Esophagus squamous epithelium (tissue), 4 donors: ENCODE measurements at regions not wholly inside any gene's neighbourhood (a gene's known extent, or its start where the extent isn't known, plus 50 kb on each side); places are given as distances from the start of the nearest gene placed in this dataset.

Experiments
- POLR2A ChIP-seq, 4 donors: fragments of 450-650 bp; IDR thresholded peaks; one replicate each; pipeline ENCODE4 v1.6.1; 2017; ENCODE audit warnings: antibody characterized with exemption in 4 of 4, mild to moderate bottlenecking in 4 of 4, moderate library complexity in 3 of 4
- TF ChIP-seq, protein P1 (sequence below), 6 experiments: fragments of 450-650 bp in 4 of 6; fragments of 200-600 bp in 2 of 6; sonication (generic) in 2 of 6; IDR thresholded peaks; one replicate each; pipeline ENCODE4 v1.5.1; 2016 to 2019; ENCODE audit warnings: antibody characterized with exemption in 6 of 6, mild to moderate bottlenecking in 4 of 6, moderate library complexity in 4 of 6

DNA sequence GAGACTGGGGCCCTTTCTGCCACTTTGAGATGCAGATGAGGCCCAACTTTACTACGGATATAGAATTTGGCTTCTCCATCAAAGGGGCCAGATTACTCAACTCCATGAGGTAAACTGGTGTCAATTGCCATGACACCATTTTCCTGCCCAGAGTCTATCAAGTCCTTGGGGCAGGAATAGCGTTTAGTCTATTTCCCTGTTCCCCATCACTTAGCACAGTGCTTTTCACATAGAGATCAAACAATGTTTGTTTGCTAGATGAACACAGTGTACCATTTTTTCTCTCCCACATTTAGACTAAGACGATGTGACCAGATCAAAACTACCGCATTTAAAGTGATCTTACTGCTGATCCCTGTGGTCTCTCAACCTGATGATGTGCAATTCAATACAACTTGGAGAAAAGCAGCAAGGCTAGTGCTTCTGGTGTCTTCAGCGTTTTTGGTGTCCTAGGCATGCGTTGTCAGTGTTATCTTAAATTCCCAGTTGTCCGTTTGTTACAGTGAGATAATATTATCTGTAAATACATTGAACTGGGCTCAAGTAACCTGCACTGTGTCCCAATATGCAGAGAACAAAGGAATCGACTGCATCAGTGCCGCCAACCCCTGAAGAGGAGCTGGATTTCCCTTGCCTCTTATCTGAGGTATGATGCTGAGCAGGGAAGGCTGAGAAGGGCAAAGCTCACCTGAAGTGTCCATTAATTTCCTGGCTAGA, 446.2 kb downstream of the PLK2 start:
- TF ChIP-seq, protein P1, sequence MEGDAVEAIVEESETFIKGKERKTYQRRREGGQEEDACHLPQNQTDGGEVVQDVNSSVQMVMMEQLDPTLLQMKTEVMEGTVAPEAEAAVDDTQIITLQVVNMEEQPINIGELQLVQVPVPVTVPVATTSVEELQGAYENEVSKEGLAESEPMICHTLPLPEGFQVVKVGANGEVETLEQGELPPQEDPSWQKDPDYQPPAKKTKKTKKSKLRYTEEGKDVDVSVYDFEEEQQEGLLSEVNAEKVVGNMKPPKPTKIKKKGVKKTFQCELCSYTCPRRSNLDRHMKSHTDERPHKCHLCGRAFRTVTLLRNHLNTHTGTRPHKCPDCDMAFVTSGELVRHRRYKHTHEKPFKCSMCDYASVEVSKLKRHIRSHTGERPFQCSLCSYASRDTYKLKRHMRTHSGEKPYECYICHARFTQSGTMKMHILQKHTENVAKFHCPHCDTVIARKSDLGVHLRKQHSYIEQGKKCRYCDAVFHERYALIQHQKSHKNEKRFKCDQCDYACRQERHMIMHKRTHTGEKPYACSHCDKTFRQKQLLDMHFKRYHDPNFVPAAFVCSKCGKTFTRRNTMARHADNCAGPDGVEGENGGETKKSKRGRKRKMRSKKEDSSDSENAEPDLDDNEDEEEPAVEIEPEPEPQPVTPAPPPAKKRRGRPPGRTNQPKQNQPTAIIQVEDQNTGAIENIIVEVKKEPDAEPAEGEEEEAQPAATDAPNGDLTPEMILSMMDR (IDR thresholded peaks at IDR 0.05): no peak
- TF ChIP-seq POLR2A (IDR thresholded peaks at IDR 0.05): no peak
